ENCODE measurements at regions not wholly inside any gene's neighbourhood (a gene's known extent, or its start where the extent isn't known, plus 50 kb on each side); places are given as distances from the start of the nearest gene placed in this dataset.

DNA sequence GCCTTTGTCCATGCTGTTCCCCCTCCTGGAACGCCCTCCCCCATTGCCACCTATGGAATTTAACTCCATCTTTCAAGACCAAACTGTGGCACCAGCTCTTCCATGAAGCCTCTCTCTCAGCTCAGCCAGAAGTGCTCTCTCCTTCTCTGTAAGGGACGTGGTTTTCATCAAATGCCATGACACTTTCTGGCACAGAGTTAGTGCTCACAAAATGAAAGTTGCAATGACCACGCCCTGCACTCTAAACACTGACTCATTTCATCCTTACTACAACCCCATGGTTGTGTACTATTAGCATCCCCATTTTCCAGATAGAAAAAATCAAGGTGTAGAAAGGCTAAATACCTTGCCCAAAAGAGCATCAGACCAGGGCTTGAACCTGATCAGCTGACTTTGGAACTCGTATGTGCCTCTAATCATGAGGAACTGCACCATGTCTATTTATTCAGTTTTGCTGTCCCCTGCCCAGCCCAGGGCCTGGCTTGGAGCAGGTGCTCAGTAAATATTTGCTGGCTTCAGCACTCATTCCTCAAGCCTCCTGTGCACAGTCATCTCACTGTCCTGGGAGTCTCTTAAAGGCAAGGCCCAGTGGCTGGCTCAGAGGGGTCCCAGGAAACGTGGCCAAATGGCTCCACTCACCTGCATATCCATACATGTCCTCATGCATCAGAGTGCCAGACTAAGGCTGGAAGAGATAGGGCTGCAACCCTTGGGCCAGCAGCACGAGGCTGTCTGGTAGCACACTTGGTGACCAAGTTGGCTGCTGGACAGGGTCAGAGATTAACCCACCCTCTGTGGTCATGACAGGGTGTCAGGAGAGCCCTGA, 77.9 kb downstream of the MRPL14 start (continued):
- TF ChIP-seq JUNB (IDR thresholded peaks at IDR 0.05) (peak; percentile 66), TCF7 (IDR thresholded peaks at IDR 0.05; ENCODE audit: borderline replicate concordance) (no peak), TAF1 (IDR thresholded peaks at IDR 0.05; ENCODE audit: borderline replicate concordance, low read depth, low read length) (no peak), IKZF1 (conservative IDR thresholded peaks at IDR 0.05) (no peak), ZNF384 (IDR thresholded peaks at IDR 0.05; ENCODE audit: borderline replicate concordance, low read depth, low read length) (no peak), SPI1 (IDR thresholded peaks at IDR 0.05; ENCODE audit: borderline replicate concordance, insufficient read depth, low read depth, low read length) (no peak), HDAC2 (IDR thresholded peaks at IDR 0.05) (no peak), HDAC6 (IDR thresholded peaks at IDR 0.05; ENCODE audit: unreplicated experiment) (no peak), RUNX3 (IDR thresholded peaks at IDR 0.05; ENCODE audit: low read length) (peak; percentile 31; the same call in 1 of the 2 replicates), FOS (IDR thresholded peaks at IDR 0.05; ENCODE audit: borderline replicate concordance, extremely low read depth, insufficient read length) (no peak), WRNIP1 (IDR thresholded peaks at IDR 0.05; ENCODE audit: borderline replicate concordance, low read depth, low read length) (no peak), SMC3 (IDR thresholded peaks at IDR 0.05; ENCODE audit: borderline replicate concordance, low read length) (no peak), MTA3 (IDR thresholded peaks at IDR 0.05; ENCODE audit: borderline replicate concordance, low read length) (no peak), RFX5 (IDR thresholded peaks at IDR 0.05; ENCODE audit: low read depth, low read length) (no peak), SUZ12 (IDR thresholded peaks at IDR 0.05; ENCODE audit: unreplicated experiment) (no peak)
- TF ChIP-seq, protein P1, sequence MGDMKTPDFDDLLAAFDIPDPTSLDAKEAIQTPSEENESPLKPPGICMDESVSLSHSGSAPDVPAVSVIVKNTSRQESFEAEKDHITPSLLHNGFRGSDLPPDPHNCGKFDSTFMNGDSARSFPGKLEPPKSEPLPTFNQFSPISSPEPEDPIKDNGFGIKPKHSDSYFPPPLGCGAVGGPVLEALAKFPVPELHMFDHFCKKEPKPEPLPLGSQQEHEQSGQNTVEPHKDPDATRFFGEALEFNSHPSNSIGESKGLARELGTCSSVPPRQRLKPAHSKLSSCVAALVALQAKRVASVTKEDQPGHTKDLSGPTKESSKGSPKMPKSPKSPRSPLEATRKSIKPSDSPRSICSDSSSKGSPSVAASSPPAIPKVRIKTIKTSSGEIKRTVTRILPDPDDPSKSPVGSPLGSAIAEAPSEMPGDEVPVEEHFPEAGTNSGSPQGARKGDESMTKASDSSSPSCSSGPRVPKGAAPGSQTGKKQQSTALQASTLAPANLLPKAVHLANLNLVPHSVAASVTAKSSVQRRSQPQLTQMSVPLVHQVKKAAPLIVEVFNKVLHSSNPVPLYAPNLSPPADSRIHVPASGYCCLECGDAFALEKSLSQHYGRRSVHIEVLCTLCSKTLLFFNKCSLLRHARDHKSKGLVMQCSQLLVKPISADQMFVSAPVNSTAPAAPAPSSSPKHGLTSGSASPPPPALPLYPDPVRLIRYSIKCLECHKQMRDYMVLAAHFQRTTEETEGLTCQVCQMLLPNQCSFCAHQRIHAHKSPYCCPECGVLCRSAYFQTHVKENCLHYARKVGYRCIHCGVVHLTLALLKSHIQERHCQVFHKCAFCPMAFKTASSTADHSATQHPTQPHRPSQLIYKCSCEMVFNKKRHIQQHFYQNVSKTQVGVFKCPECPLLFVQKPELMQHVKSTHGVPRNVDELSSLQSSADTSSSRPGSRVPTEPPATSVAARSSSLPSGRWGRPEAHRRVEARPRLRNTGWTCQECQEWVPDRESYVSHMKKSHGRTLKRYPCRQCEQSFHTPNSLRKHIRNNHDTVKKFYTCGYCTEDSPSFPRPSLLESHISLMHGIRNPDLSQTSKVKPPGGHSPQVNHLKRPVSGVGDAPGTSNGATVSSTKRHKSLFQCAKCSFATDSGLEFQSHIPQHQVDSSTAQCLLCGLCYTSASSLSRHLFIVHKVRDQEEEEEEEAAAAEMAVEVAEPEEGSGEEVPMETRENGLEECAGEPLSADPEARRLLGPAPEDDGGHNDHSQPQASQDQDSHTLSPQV (IDR thresholded peaks at IDR 0.05): no peak
- TF ChIP-seq, protein P2, sequence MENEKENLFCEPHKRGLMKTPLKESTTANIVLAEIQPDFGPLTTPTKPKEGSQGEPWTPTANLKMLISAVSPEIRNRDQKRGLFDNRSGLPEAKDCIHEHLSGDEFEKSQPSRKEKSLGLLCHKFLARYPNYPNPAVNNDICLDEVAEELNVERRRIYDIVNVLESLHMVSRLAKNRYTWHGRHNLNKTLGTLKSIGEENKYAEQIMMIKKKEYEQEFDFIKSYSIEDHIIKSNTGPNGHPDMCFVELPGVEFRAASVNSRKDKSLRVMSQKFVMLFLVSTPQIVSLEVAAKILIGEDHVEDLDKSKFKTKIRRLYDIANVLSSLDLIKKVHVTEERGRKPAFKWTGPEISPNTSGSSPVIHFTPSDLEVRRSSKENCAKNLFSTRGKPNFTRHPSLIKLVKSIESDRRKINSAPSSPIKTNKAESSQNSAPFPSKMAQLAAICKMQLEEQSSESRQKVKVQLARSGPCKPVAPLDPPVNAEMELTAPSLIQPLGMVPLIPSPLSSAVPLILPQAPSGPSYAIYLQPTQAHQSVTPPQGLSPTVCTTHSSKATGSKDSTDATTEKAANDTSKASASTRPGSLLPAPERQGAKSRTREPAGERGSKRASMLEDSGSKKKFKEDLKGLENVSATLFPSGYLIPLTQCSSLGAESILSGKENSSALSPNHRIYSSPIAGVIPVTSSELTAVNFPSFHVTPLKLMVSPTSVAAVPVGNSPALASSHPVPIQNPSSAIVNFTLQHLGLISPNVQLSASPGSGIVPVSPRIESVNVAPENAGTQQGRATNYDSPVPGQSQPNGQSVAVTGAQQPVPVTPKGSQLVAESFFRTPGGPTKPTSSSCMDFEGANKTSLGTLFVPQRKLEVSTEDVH (IDR thresholded peaks at IDR 0.05; ENCODE audit: low read depth, partially characterized antibody): no peak
- TF ChIP-seq, protein P3, sequence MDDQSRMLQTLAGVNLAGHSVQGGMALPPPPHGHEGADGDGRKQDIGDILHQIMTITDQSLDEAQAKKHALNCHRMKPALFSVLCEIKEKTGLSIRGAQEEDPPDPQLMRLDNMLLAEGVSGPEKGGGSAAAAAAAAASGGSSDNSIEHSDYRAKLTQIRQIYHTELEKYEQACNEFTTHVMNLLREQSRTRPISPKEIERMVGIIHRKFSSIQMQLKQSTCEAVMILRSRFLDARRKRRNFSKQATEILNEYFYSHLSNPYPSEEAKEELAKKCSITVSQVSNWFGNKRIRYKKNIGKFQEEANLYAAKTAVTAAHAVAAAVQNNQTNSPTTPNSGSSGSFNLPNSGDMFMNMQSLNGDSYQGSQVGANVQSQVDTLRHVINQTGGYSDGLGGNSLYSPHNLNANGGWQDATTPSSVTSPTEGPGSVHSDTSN (IDR thresholded peaks at IDR 0.05; ENCODE audit: insufficient replicate concordance, low read depth, low read length): no peak
- TF ChIP-seq, protein P4, sequence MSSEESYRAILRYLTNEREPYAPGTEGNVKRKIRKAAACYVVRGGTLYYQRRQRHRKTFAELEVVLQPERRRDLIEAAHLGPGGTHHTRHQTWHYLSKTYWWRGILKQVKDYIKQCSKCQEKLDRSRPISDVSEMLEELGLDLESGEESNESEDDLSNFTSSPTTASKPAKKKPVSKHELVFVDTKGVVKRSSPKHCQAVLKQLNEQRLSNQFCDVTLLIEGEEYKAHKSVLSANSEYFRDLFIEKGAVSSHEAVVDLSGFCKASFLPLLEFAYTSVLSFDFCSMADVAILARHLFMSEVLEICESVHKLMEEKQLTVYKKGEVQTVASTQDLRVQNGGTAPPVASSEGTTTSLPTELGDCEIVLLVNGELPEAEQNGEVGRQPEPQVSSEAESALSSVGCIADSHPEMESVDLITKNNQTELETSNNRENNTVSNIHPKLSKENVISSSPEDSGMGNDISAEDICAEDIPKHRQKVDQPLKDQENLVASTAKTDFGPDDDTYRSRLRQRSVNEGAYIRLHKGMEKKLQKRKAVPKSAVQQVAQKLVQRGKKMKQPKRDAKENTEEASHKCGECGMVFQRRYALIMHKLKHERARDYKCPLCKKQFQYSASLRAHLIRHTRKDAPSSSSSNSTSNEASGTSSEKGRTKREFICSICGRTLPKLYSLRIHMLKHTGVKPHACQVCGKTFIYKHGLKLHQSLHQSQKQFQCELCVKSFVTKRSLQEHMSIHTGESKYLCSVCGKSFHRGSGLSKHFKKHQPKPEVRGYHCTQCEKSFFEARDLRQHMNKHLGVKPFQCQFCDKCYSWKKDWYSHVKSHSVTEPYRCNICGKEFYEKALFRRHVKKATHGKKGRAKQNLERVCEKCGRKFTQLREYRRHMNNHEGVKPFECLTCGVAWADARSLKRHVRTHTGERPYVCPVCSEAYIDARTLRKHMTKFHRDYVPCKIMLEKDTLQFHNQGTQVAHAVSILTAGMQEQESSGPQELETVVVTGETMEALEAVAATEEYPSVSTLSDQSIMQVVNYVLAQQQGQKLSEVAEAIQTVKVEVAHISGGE (CRISPR knock-in tag; IDR thresholded peaks at IDR 0.05): no peak
